ENCODE measurements at regions not wholly inside any gene's neighbourhood (a gene's known extent, or its start where the extent isn't known, plus 50 kb on each side); places are given as distances from the start of the nearest gene placed in this dataset.
A peak's percentile ranks its signal among the peaks of the same experiment; 100 is the strongest.
"Not testable (repeated sequence)": the region's sequence is repeated elsewhere in the genome, so short reads cannot be mapped to it uniquely, and the experiment has no call there.

DNA sequence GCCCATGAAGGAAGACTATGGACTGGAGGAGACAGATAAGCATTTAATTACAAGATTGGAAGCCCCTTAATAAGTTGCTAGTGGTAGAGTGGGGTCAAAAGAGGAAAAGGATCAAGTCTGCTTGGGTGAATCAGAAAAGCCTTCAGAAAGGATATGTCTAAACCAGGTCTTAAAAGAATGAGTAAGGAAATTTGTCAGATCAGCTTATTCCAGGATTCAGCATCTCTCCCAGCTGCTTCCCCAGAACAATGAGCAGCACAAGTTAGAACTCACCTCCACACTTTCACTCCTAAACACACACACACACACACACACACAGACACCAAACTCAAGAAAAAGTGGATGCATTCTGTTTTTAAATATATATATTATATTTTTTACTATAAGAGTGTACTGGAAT is 166.5 kb downstream of the CPEB2 start:
- peaks cover 3% of the 10 kb centered on the region for H3K36me3 Mint-ChIP-seq (ENCODE audit: low read depth)
- CTCF ChIA-PET = no interaction called here
- DNase-seq = no peak
- peaks cover 9% of the 10 kb centered on the region for H3K9me3 Mint-ChIP-seq
- H3K27ac Mint-ChIP-seq = no peak overlapping the region
- intact Hi-C loops (cut with micrococcal nuclease) = no loop called here
- H3K4me3 Mint-ChIP-seq = no peak overlapping the region
- peaks cover 18% of the 10 kb centered on the region for H3K27me3 Mint-ChIP-seq (ENCODE audit: low read depth)
- no peaks in the 10 kb centered on the region for H3K4me1 Mint-ChIP-seq (ENCODE audit: low read depth)

DNA sequence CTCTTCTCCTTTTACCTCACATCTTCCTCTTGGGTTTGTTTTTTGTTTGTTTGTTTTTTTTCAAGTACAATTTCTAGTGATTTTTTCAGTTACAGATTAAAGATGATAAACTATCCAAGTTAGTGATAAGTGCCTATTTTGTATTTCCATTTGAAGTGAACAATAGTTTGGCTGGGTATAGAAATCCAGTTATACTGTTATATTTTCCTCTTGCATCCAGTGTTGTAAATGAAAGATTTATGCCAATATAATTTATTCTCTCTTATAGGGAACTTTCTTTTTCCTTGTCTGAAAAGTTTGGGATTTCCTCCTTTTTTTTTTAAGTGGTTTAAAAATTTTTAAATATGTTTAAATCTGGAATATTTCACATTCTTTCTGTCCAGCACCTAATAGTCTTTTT is 169.4 kb downstream of the CPEB2 start:
- intact Hi-C loops (cut with micrococcal nuclease) = no loop called here
- Mint-ChIP-seq H3K27ac (no peak overlapping the region), H3K9me3 (peaks cover 9% of the 10 kb centered on the region), H3K4me1 (ENCODE audit: low read depth) (no peaks in the 10 kb centered on the region), H3K4me3 (no peak overlapping the region), H3K27me3 (ENCODE audit: low read depth) (peaks cover 20% of the 10 kb centered on the region), H3K36me3 (ENCODE audit: low read depth) (peaks cover 3% of the 10 kb centered on the region)
- no peak for DNase-seq
- CTCF ChIA-PET = no interaction called here

DNA sequence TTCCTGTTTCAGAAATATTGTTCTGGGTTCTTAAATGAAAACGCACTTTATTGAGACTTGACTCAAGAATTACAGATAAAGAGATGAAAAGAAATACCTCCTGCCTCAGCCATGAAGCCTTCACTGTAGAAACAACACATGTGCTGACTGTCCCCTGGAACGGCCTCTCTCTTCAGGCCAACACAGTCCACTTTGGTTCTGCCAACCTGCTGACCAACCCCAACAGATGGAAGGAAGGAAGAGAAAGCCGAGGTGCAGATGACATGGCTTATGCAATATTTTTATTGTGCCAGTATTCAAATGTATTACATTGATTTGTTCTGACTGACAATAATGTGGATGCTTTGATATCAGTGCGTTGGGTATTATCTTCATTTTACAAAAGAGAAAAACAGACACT is 171.0 kb downstream of the CPEB2 start:
- intact Hi-C loops (cut with micrococcal nuclease) = no loop called here
- peaks cover 3% of the 10 kb centered on the region for H3K36me3 Mint-ChIP-seq (ENCODE audit: low read depth)
- peaks cover 20% of the 10 kb centered on the region for H3K27me3 Mint-ChIP-seq (ENCODE audit: low read depth)
- no peak overlapping the region for H3K4me3 Mint-ChIP-seq
- no peak for DNase-seq
- no peaks in the 10 kb centered on the region for H3K4me1 Mint-ChIP-seq (ENCODE audit: low read depth)
- H3K9me3 Mint-ChIP-seq = peaks cover 9% of the 10 kb centered on the region
- H3K27ac Mint-ChIP-seq = no peak overlapping the region
- CTCF ChIA-PET = no interaction called here

DNA sequence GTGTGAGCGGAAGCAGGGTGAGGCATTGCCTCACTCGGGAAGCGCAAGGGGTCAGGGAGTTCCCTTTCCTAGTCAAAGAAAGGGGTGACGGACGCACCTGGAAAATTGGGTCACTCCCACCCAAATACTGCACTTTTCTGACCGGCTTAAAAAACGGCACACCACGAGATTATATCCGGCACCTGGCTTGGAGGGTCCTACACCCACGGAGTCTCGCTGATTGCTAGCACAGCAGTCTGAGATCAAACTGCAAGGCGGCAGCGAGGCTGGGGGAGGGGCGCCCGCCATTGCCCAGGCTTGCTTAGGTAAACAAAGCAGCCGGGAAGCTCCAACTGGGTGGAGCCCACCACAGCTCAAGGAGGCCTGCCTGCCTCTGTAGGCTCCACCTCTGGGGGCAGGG is 171.9 kb downstream of the CPEB2 start:
- DNase-seq; H3K9me3 Mint-ChIP-seq; H3K27ac Mint-ChIP-seq; H3K4me1 Mint-ChIP-seq (ENCODE audit: low read depth); CTCF ChIA-PET; H3K36me3 Mint-ChIP-seq (ENCODE audit: low read depth); H3K4me3 Mint-ChIP-seq; intact Hi-C loops (cut with micrococcal nuclease): not testable (repeated sequence)
- H3K27me3 Mint-ChIP-seq (ENCODE audit: low read depth) = peaks cover 20% of the 10 kb centered on the region

DNA sequence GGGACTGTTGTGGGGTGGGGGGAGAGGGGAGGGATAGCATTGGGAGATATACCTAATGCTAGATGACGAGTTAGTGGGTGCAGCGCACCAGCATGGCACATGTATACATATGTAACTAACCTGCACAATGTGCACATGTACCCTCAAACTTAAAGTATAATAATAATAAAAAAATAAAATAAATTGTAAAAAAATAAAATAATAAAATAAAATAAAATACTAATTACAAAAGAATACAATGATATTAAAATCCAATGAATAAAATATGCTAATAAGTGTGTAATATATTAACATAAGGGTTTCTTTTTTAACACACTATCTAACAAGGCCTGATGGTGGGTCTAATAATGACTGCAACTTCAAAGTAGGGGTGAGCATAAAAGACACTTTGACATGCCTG is 177.6 kb downstream of the CPEB2 start:
- H3K9me3 Mint-ChIP-seq; H3K27ac Mint-ChIP-seq; H3K4me3 Mint-ChIP-seq; H3K27me3 Mint-ChIP-seq (ENCODE audit: low read depth); DNase-seq; CTCF ChIA-PET; H3K36me3 Mint-ChIP-seq (ENCODE audit: low read depth): not testable (repeated sequence)
- intact Hi-C loops (cut with micrococcal nuclease) = loop anchor here (5.0 to 10.0 kb wide), 5 partner anchors 158 to 472 kb away; partner anchors contain the start of gene CPEB2
- peaks cover 25% of the 10 kb centered on the region for H3K4me1 Mint-ChIP-seq (ENCODE audit: low read depth)

DNA sequence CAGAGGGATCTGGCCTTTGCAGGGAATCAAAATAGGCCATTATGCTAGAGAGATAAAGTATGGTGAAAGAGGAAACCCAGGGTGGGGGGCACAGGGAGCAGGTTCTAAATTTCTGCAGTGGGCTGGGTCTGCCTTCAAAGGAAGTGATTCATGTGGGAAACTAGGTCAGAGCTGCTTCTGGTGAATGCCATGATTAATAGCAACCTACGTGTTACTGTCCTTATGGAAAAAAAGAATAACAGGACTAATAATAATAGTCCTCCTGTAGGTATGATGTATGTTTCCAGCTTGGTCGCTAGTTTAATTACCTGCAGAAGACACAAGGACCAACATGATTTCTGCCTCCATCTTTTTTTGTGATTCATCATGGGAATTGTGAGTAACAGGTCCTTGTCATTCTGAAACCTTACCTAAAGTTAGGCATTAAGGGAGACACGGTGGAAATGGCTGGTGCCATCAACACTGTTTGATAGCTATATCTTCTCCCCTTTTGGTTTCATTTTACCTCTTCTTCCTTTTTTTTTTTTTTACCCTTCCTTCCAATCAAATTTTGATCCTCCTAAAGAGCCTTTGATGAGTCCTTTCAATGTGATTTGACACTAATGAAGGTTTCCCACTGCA is 180.4 kb downstream of the CPEB2 start:
- Mint-ChIP-seq H3K36me3 (ENCODE audit: low read depth) (no peaks in the 10 kb centered on the region), H3K9me3 (no peaks in the 10 kb centered on the region), H3K27ac (no peak overlapping the region), H3K4me3 (no peak overlapping the region), H3K4me1 (ENCODE audit: low read depth) (peaks cover 25% of the 10 kb centered on the region), H3K27me3 (ENCODE audit: low read depth) (no peaks in the 10 kb centered on the region)
- CTCF ChIA-PET = interaction anchor here (1.0 to 1.1 kb wide), 2 partner anchors 14 to 49 kb away, joined by 3 read pairs; no protein-coding TSS in a partner anchor
- peak; percentile 56 for DNase-seq
- intact Hi-C loops (cut with micrococcal nuclease) = loop anchor here (1.0 to 10.0 kb wide), 7 partner anchors 52 to 470 kb away; partner anchors contain the start of gene CPEB2

DNA sequence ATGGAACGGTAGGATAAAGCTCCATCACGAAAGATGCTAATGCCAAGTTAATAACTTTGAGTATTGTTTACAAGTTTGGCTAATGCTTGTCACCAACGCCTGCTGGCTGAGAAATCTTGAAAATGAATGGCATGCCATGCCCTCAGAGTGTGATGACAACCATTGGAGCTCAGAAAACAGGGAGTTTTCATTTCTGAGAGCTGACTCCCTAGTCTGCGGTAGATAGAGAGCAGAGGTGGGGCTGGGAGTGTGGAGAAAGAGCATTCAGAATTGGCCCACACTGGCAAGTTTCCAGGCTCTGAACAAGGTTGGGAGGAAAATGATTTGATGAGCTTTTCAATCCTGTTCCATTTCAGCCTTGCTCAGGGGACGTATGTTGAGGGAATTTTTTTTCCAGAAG is 183.9 kb downstream of the CPEB2 start:
- no peak overlapping the region for H3K27ac Mint-ChIP-seq
- peaks cover 27% of the 10 kb centered on the region for H3K4me1 Mint-ChIP-seq (ENCODE audit: low read depth)
- H3K36me3 Mint-ChIP-seq (ENCODE audit: low read depth) = no peaks in the 10 kb centered on the region
- H3K27me3 Mint-ChIP-seq (ENCODE audit: low read depth) = peaks cover 3% of the 10 kb centered on the region
- no peak overlapping the region for H3K4me3 Mint-ChIP-seq
- CTCF ChIA-PET = interaction anchor here (0.6 kb wide), 1 partner anchor 56 kb away, joined by 4 read pairs; no protein-coding TSS in a partner anchor
- no peaks in the 10 kb centered on the region for H3K9me3 Mint-ChIP-seq
- intact Hi-C loops (cut with micrococcal nuclease) = loop anchor here (10.0 kb wide), 1 partner anchor 401 kb away; no protein-coding TSS in a partner anchor
- no peak for DNase-seq

DNA sequence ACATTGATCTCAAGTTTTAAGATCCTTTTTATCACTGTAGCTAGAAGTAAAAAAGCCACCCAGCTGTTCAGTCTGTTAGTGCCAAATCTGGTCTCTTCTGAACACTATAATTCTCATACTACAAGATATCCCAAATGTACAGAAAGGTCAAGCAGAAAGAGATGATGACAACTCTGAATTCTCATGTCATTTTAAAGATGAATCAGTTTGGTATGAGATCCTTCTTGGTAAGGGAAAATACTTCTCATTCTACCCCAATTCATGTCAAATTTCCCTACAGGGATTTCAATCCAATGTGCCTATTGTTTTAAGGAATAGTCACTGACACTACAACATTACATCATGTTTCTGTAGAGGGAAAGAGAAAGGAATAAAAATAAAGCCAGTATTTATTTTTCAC is 184.5 kb downstream of the CPEB2 start:
- CTCF ChIA-PET = no interaction called here
- intact Hi-C loops (cut with micrococcal nuclease) = loop anchor here (10.0 kb wide), 1 partner anchor 402 kb away; no protein-coding TSS in a partner anchor
- Mint-ChIP-seq H3K27me3 (ENCODE audit: low read depth) (peaks cover 3% of the 10 kb centered on the region), H3K4me3 (no peak overlapping the region), H3K36me3 (ENCODE audit: low read depth) (no peaks in the 10 kb centered on the region), H3K9me3 (no peaks in the 10 kb centered on the region), H3K4me1 (ENCODE audit: low read depth) (peaks cover 27% of the 10 kb centered on the region), H3K27ac (no peak overlapping the region)
- no peak for DNase-seq

DNA sequence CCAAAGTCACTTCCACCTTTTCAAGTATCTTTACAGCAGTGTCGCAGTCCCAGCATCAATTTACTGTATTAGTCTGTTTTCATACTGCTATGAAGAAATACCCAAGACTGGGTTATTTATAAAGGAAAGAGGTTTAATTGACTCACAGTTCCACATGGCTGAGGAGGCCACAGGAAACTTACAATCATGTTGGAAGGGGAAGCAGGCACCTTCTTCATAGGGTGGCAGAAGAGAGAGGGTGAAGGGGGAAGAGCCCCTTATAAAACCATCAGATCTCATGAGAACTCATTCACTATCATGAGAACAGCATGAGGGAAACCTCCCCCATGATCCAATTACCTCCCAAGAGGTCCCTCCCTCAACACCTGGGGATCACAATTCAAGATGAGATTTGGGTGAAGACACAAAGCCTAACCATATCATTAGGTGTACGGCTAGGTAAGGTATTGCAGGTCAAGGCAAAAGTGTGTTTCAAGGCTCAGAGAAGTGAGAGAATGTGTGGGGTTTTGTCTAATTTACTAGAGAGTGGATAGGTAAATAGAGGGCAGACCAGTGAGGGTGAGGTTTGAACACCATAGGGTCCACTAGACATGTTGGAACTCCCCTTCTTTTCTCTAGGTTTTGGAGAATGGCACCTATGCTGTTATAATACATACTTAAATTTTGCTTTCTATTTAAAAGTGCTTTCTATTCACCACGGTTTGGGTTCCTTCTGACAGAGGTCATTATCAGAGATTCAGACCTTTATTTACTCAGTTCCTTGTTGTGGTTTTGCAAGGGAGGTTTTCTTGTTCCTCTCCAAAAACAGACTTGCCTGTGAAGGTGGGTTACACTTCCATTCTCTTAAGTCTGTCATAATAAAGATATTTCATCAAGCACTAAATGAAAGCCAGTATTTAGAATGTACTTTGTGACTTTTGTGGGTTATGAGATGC is 186.6 kb downstream of the CPEB2 start:
- Mint-ChIP-seq H3K36me3 (ENCODE audit: low read depth) (no peaks in the 10 kb centered on the region), H3K4me1 (ENCODE audit: low read depth) (peaks cover 10% of the 10 kb centered on the region), H3K4me3 (no peak overlapping the region), H3K27ac (no peak overlapping the region), H3K27me3 (ENCODE audit: low read depth) (peaks cover 3% of the 10 kb centered on the region), H3K9me3 (no peaks in the 10 kb centered on the region)
- no peak for DNase-seq
- intact Hi-C loops (cut with micrococcal nuclease) = loop anchor here (10.0 kb wide), 1 partner anchor 404 kb away; no protein-coding TSS in a partner anchor
- CTCF ChIA-PET = no interaction called here

DNA sequence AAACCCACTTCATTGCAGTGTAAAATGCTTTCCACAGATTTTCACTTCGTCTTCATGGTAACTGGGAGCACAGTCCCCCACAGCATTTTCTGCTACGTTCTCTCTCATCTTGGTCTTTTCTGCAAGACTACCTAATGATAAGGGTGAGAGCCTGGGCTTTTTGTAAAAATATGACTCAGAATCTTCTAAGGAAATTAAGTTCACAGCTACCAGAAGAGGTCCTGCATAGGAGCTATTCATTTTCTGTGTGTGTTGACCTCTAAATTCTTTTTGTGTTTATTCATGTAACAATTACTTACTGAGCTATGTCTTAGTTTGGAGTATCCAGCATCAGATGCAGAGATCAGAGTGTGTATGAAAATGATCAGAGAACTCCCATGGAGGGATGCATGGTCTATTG is 192.2 kb downstream of the CPEB2 start:
- CTCF ChIA-PET = no interaction called here
- H3K9me3 Mint-ChIP-seq = no peaks in the 10 kb centered on the region
- no peak for DNase-seq
- no peak overlapping the region for H3K27ac Mint-ChIP-seq
- intact Hi-C loops (cut with micrococcal nuclease) = no loop called here
- no peak overlapping the region for H3K4me3 Mint-ChIP-seq
- H3K27me3 Mint-ChIP-seq (ENCODE audit: low read depth) = no peaks in the 10 kb centered on the region
- H3K4me1 Mint-ChIP-seq (ENCODE audit: low read depth) = no peaks in the 10 kb centered on the region
- H3K36me3 Mint-ChIP-seq (ENCODE audit: low read depth) = no peaks in the 10 kb centered on the region

DNA sequence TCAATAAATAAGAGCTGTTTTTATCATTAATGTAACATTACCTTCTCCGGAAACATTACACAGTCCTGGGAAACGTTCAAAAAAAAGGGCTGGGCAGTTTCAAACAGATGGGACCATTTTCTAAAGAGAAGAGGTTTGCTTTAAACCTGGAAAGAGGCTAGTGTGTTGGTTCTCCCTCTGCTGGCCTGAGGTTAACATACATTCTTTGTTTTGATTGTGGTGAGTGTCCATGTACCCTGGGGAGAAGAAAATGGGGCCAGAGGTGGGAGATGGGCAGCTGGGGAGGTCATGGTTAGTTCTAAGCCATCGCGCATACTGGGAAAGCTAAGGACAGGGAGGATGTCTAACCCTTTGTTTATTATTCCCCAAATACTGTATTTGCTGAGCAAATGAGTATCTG is 194.7 kb downstream of the CPEB2 start:
- no peak for DNase-seq
- Mint-ChIP-seq H3K9me3 (no peaks in the 10 kb centered on the region), H3K4me1 (ENCODE audit: low read depth) (no peaks in the 10 kb centered on the region), H3K4me3 (no peak overlapping the region), H3K36me3 (ENCODE audit: low read depth) (no peaks in the 10 kb centered on the region), H3K27me3 (ENCODE audit: low read depth) (no peaks in the 10 kb centered on the region), H3K27ac (no peak overlapping the region)
- CTCF ChIA-PET = interaction anchor here (0.9 kb wide), 1 partner anchor 15 kb away, joined by 3 read pairs; no protein-coding TSS in a partner anchor
- intact Hi-C loops (cut with micrococcal nuclease) = no loop called here

DNA sequence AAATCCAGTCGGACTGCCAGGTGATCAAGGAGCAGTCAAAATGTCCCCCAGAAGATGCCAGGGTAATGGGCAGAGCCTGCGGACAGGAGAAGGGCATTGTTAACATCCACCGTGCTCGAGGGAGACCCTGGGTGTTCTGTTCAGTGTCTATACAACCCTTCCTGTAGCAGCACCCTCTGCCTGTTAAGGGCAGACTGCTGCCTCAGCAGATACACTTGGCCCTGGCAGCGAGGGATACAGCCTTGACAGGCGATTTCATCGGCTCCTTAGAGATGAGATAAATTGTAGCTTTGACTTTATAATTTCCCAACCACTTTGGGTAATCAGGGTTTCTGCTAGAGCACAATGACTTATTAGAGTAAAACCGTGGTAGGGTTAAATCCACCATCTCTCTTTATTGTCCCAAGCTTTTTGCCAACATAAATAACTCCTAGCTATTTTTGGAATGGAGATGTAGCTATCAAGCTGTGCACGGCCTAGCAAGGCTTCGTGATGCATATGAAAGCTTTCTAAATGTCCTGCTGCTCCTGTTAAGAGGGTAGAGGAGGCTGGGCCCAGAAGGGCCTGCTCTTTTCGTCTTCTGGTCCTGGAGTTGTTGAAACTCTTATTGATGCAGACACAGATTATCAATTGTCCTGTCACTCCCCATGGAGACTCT is 195.9 kb downstream of the CPEB2 start:
- CTCF ChIA-PET = no interaction called here
- H3K36me3 Mint-ChIP-seq (ENCODE audit: low read depth) = no peaks in the 10 kb centered on the region

More for the DNA sequence above, 195.9 kb downstream of the CPEB2 start:
- no peaks in the 10 kb centered on the region for H3K4me1 Mint-ChIP-seq (ENCODE audit: low read depth)
- H3K27me3 Mint-ChIP-seq (ENCODE audit: low read depth) = no peaks in the 10 kb centered on the region
- DNase-seq = no peak
- no peak overlapping the region for H3K27ac Mint-ChIP-seq
- no peak overlapping the region for H3K4me3 Mint-ChIP-seq
- no peaks in the 10 kb centered on the region for H3K9me3 Mint-ChIP-seq
- intact Hi-C loops (cut with micrococcal nuclease) = no loop called here

Measured in activated naive CD4-positive, alpha-beta T cell treated with anti-CD3 and anti-CD28 coated beads for 36 hours (primary cell).